22Rv1 (cell line): ENCODE measurements at regions not wholly inside any gene's neighbourhood (a gene's known extent, or its start where the extent isn't known, plus 50 kb on each side); places are given as distances from the start of the nearest gene placed in this dataset.

Experiments used
- CTCF ChIP-seq: fragments of 450-650 bp; IDR thresholded peaks from 2 replicates; pipeline ENCODE4 v1.5.1; 2017; ENCODE audit warnings: mild to moderate bottlenecking
- ZFX ChIP-seq: fragments of 450-650 bp; IDR thresholded peaks from 2 replicates; pipeline ENCODE4 v1.6.1; 2017; ENCODE audit warnings: antibody characterized with exemption, borderline replicate concordance

GRCh38 chr13:111035861-111036260 lies 79.2 kb upstream of the ARHGEF7 start:
- TF ChIP-seq CTCF, result no peak
- no peak for TF ChIP-seq ZFX
